MM.1S (cell line): ENCODE measurements at regions not wholly inside any gene's neighbourhood (a gene's known extent, or its start where the extent isn't known, plus 50 kb on each side); places are given as distances from the start of the nearest gene placed in this dataset.

Experiments used
- DNase-seq: peaks from one replicate; pipeline ENCODE4 v3.0.0-alpha.2; 2015
- H2AFZ ChIP-seq: fragments of 300-600 bp; sonication (generic); 2 replicates; pipeline ENCODE4 v1.6.0; 2016; ENCODE audit warnings: antibody characterized with exemption, low read length
- H3F3A ChIP-seq: fragments of 300-600 bp; sonication (generic); 2 replicates; pipeline ENCODE4 v1.6.1; 2016; ENCODE audit warnings: mild to moderate bottlenecking, antibody characterized with exemption, low read length, moderate library complexity, mixed read lengths; ENCODE audit not compliant: insufficient read depth
- H3K27ac ChIP-seq: fragments of 300-600 bp; sonication (generic); 2 replicates; pipeline ENCODE4 v1.5.1; 2016; ENCODE audit warnings: mild to moderate bottlenecking, low read length
- H3K27me3 ChIP-seq: fragments of 300-600 bp; sonication (generic); replicated peaks from 2 replicates; pipeline ENCODE4 v1.6.0; 2016; ENCODE audit warnings: low read length; ENCODE audit not compliant: insufficient read depth
- H3K36me3 ChIP-seq: fragments of 300-600 bp; sonication (generic); replicated peaks from 2 replicates; pipeline ENCODE4 v1.6.1; 2016; ENCODE audit warnings: mild to moderate bottlenecking, low read length, mixed read lengths; ENCODE audit not compliant: insufficient read depth
- H3K4me1 ChIP-seq: fragments of 300-600 bp; sonication (generic); 2 replicates; pipeline ENCODE4 v1.6.1; 2016; ENCODE audit warnings: low read length, mixed read lengths
- H3K4me2 ChIP-seq: fragments of 300-600 bp; sonication (generic); 2 replicates; pipeline ENCODE4 v1.6.0; 2016; ENCODE audit warnings: low read depth, low read length
- H3K4me3 ChIP-seq: fragments of 300-600 bp; sonication (generic); 2 replicates; pipeline ENCODE4 v1.5.1; 2016; ENCODE audit warnings: low read length, mixed read lengths
- H3K79me2 ChIP-seq: fragments of 300-600 bp; sonication (generic); 2 replicates; pipeline ENCODE4 v1.6.1; 2016; ENCODE audit warnings: mixed run types, low read length, mixed read lengths
- H3K9ac ChIP-seq: fragments of 300-600 bp; sonication (generic); 2 replicates; pipeline ENCODE4 v1.6.1; 2016; ENCODE audit warnings: low read length, mixed read lengths
- H3K9me2 ChIP-seq: fragments of 300-600 bp; sonication (generic); replicated peaks from 2 replicates; pipeline ENCODE4 v1.6.1; 2016; ENCODE audit warnings: mild to moderate bottlenecking, low read length, mixed read lengths; ENCODE audit not compliant: insufficient read depth
- H3K9me3 ChIP-seq: fragments of 300-600 bp; sonication (generic); replicated peaks from 2 replicates; pipeline ENCODE4 v1.6.1; 2016; ENCODE audit warnings: mild to moderate bottlenecking, low read length, mixed read lengths; ENCODE audit not compliant: insufficient read depth
- H4K20me1 ChIP-seq: fragments of 300-600 bp; sonication (generic); 2 replicates; pipeline ENCODE4 v1.6.1; 2016; ENCODE audit warnings: mild to moderate bottlenecking, low read length, moderate library complexity, mixed read lengths; ENCODE audit not compliant: insufficient read depth
- EZH2 ChIP-seq: fragments of 300-600 bp; sonication (generic); optimal IDR thresholded peaks from 2 replicates; pipeline ENCODE3; 2017; ENCODE audit warnings: low read depth, mild to moderate bottlenecking, antibody characterized with exemption, low read length, mixed read lengths
- EZH2phosphoT487 ChIP-seq: fragments of 300-600 bp; sonication (generic); IDR thresholded peaks from 2 replicates; pipeline ENCODE4 v1.6.1; 2018; ENCODE audit warnings: antibody characterized with exemption, low read length
- TF ChIP-seq, protein P1 (sequence below): fragments of 300-600 bp; sonication (generic); IDR thresholded peaks from 2 replicates; pipeline ENCODE4 v1.5.1; 2016; ENCODE audit warnings: antibody characterized with exemption, low read length, mixed read lengths

DNA sequence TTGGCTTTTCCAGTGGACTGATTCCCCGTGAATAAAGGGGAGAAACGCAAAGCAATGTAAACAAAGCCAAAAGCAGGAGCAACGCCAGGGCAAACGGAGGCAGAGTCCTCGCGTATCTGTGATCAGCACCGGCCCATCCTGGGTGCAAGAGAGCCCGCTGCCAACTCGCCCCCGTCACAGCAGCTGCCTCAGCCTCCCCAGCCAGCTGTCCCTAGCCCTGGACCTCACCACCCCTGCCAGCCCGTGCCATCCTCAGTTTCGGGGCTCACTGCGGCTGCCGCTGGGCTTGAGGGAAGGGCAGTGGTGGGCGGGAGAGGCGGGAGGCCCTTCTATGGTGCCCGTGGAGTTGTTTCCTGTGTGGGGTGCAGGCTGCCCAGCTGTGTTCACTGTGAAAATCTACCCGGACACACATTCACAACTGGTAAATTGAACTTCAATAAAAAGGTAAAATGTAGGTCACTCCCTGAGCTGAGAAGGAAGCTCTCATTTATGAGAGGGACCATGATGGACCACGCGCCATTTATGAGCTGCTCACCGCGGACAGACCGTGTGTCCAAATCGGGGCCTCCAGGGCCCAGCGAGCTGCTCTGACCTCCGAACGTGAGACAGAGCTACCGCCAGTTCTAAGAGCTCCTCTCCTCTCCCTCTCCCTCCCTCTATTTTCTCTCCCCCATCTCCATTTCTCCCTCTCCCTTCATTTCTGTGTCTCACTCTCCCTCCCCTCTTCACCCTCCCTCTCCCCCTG lies 330.5 kb upstream of the SFSWAP start:
- Histone ChIP-seq H3K27me3 (peaks cover 15% of the 10 kb centered on the region), H3K9me3 (no peaks in the 10 kb centered on the region), H4K20me1 (no peaks in the 10 kb centered on the region), H3K79me2 (no peaks in the 10 kb centered on the region), H3K9me2 (no peaks in the 10 kb centered on the region), H3K9ac (no peak overlapping the region), H3F3A (no peaks in the 10 kb centered on the region), H3K4me1 (no peaks in the 10 kb centered on the region), H3K36me3 (no peaks in the 10 kb centered on the region), H3K27ac (no peak overlapping the region), H2AFZ (no peak overlapping the region), H3K4me2 (no peak overlapping the region), H3K4me3 (no peak overlapping the region)
- TF ChIP-seq, protein P1, sequence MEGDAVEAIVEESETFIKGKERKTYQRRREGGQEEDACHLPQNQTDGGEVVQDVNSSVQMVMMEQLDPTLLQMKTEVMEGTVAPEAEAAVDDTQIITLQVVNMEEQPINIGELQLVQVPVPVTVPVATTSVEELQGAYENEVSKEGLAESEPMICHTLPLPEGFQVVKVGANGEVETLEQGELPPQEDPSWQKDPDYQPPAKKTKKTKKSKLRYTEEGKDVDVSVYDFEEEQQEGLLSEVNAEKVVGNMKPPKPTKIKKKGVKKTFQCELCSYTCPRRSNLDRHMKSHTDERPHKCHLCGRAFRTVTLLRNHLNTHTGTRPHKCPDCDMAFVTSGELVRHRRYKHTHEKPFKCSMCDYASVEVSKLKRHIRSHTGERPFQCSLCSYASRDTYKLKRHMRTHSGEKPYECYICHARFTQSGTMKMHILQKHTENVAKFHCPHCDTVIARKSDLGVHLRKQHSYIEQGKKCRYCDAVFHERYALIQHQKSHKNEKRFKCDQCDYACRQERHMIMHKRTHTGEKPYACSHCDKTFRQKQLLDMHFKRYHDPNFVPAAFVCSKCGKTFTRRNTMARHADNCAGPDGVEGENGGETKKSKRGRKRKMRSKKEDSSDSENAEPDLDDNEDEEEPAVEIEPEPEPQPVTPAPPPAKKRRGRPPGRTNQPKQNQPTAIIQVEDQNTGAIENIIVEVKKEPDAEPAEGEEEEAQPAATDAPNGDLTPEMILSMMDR, result no peak
- TF ChIP-seq EZH2, result no peak
- no peak for TF ChIP-seq EZH2phosphoT487
- DNase-seq, result no peak

- Histone ChIP-seq H4K20me1 (no peaks in the 10 kb centered on the region), H3K9ac (no peak overlapping the region), H3K4me1 (no peaks in the 10 kb centered on the region), H3K4me2 (no peak overlapping the region), H3K36me3 (no peaks in the 10 kb centered on the region), H3K9me3 (no peaks in the 10 kb centered on the region), H3K27me3 (peaks cover 15% of the 10 kb centered on the region), H3F3A (no peaks in the 10 kb centered on the region), H3K79me2 (no peaks in the 10 kb centered on the region), H2AFZ (no peak overlapping the region), H3K9me2 (no peaks in the 10 kb centered on the region), H3K4me3 (no peak overlapping the region), H3K27ac (no peak overlapping the region)
- no peak for DNase-seq
- TF ChIP-seq, protein P1, result no peak
- TF ChIP-seq EZH2 (no peak), EZH2phosphoT487 (no peak)
Measured at GRCh38 chr12:131380965-131381705, 329.8 kb upstream of the SFSWAP start.

- Histone ChIP-seq H3K36me3 (no peaks in the 10 kb centered on the region), H3F3A (no peaks in the 10 kb centered on the region), H3K9me2 (no peaks in the 10 kb centered on the region), H3K4me3 (no peak overlapping the region), H3K79me2 (no peaks in the 10 kb centered on the region), H3K4me2 (no peak overlapping the region), H2AFZ (no peak overlapping the region), H3K9me3 (no peaks in the 10 kb centered on the region), H4K20me1 (no peaks in the 10 kb centered on the region), H3K4me1 (no peaks in the 10 kb centered on the region), H3K27ac (no peak overlapping the region), H3K27me3 (peaks cover 15% of the 10 kb centered on the region), H3K9ac (no peak overlapping the region)
- no peak for DNase-seq
- TF ChIP-seq EZH2phosphoT487, result no peak
- TF ChIP-seq, protein P1, result no peak
- no peak for TF ChIP-seq EZH2
Measured at GRCh38 chr12:131381716-131382430, 329.0 kb upstream of the SFSWAP start.
